IMR-90 (cell line): ENCODE measurements at regions not wholly inside any gene's neighbourhood (a gene's known extent, or its start where the extent isn't known, plus 50 kb on each side); places are given as distances from the start of the nearest gene placed in this dataset.

Source experiments
- ATAC-seq: fragments of 200-7000 bp; cut with Tn5 transposase; 2 replicates; pipeline ENCODE4 v1.9.1; 2020; ENCODE audit warnings: low read depth, mild to moderate bottlenecking, moderate library complexity
- BruUV-seq: library from RNA; stranded (reverse); fragments of 400-500 nt; replicated peaks from 2 replicates; lab custom pipeline; 2021; lab: Mats Ljungman, UMichigan
- CTCF ChIA-PET: fragments of 300-600 bp; formaldehyde crosslinking; extraction: SDS; loops from one replicate; lab custom pipeline; 2021; ENCODE audit warnings: antibody characterized with exemption; lab: Yijun Ruan, JAX
- POLR2A ChIA-PET: fragments of 300-600 bp; sonication (Branson Sonifier 250); formaldehyde crosslinking; loops from one replicate; lab custom pipeline; 2022; ENCODE audit warnings: antibody characterized with exemption; ENCODE audit not compliant: unreplicated experiment; lab: Charles Lee
- DNase-seq: peaks from one replicate; pipeline ENCODE4 v3.0.0; 2013
- H2AFZ ChIP-seq: replicated peaks from 2 replicates; pipeline ENCODE3; 2013; ENCODE audit warnings: low read length, mild to moderate bottlenecking; ENCODE audit not compliant: poor library complexity
- H2AK5ac ChIP-seq: 2 replicates; pipeline ENCODE4 v1.6.1; 2013; ENCODE audit warnings: low read depth, low read length, inconsistent platforms
- H2AK9ac ChIP-seq: replicated peaks from 2 replicates; pipeline ENCODE3; 2013; ENCODE audit warnings: mild to moderate bottlenecking, low read depth, low read length, moderate library complexity; ENCODE audit not compliant: poor library complexity
- H2BK120ac ChIP-seq: 2 replicates; pipeline ENCODE4 v1.6.1; 2013; ENCODE audit warnings: low read depth, low read length, inconsistent platforms
- H2BK15ac ChIP-seq: 3 replicates; pipeline ENCODE4 v1.6.1; 2013; ENCODE audit warnings: low read depth, low read length, inconsistent platforms
- H2BK20ac ChIP-seq: 2 replicates; pipeline ENCODE4 v1.6.1; 2013; ENCODE audit warnings: low read depth, mild to moderate bottlenecking, inconsistent platforms, low read length, moderate library complexity
- H2BK5ac ChIP-seq: 2 replicates; pipeline ENCODE4 v1.6.1; 2013; ENCODE audit warnings: mild to moderate bottlenecking, low read depth, low read length, inconsistent platforms; ENCODE audit not compliant: poor library complexity, severe bottlenecking
- H3K14ac ChIP-seq: replicated peaks from 2 replicates; pipeline ENCODE4 v1.6.1; 2013; ENCODE audit warnings: low read depth, low read length, inconsistent platforms
- H3K18ac ChIP-seq: 2 replicates; pipeline ENCODE4 v1.6.1; 2013; ENCODE audit warnings: low read depth, low read length, control low read depth
- H3K23ac ChIP-seq: 2 replicates; pipeline ENCODE4 v1.6.1; 2013; ENCODE audit warnings: low read depth, low read length, inconsistent platforms
- H3K27ac ChIP-seq: 2 replicates; pipeline ENCODE4 v1.5.1; 2013; ENCODE audit warnings: mild to moderate bottlenecking, control low read depth, low read length; ENCODE audit not compliant: insufficient read depth
- H3K27me3 ChIP-seq: 2 replicates; pipeline ENCODE4 v1.6.1; 2013; ENCODE audit warnings: low read length; ENCODE audit not compliant: control insufficient read depth, insufficient read depth
- H3K36me3 ChIP-seq: 2 replicates; pipeline ENCODE4 v1.6.1; 2013; ENCODE audit warnings: low read length, mixed read lengths; ENCODE audit not compliant: control insufficient read depth, insufficient read depth
- H3K4ac ChIP-seq: 2 replicates; pipeline ENCODE4 v1.6.1; 2013; ENCODE audit warnings: low read depth, low read length, inconsistent platforms
- H3K4me1 ChIP-seq: 2 replicates; pipeline ENCODE4 v1.6.1; 2013; ENCODE audit warnings: low read length, mixed read lengths; ENCODE audit not compliant: control insufficient read depth, insufficient read depth
- H3K4me2 ChIP-seq: 2 replicates; pipeline ENCODE4 v1.6.1; 2013; ENCODE audit warnings: low read depth, mild to moderate bottlenecking, control low read depth, low read length, moderate library complexity
- H3K4me3 ChIP-seq: 2 replicates; pipeline ENCODE4 v1.5.1; 2013; ENCODE audit warnings: low read depth, mild to moderate bottlenecking, control low read depth, low read length, moderate library complexity; ENCODE audit not compliant: insufficient read depth
- H3K56ac ChIP-seq: 2 replicates; pipeline ENCODE4 v1.6.1; 2013; ENCODE audit warnings: low read length, inconsistent platforms; ENCODE audit not compliant: insufficient read depth; ENCODE audit errors: extremely low read depth
- H3K79me1 ChIP-seq, 2 experiments: 2 replicates each; pipeline ENCODE4 v1.6.1; 2013; ENCODE audit warnings: low read length in 2 of 2, inconsistent platforms in 1 of 2, low read depth in 1 of 2
- H3K9ac ChIP-seq: 2 replicates; pipeline ENCODE4 v1.6.1; 2013; ENCODE audit warnings: low read depth, low read length, control low read depth
- H3K9me1 ChIP-seq: 2 replicates; pipeline ENCODE4 v1.6.1; 2013; ENCODE audit warnings: low read length, inconsistent platforms; ENCODE audit not compliant: insufficient read depth
- H3K9me3 ChIP-seq: 2 replicates; pipeline ENCODE4 v1.6.1; 2013; ENCODE audit warnings: low read length; ENCODE audit not compliant: control insufficient read depth, insufficient read depth
- H4K20me1 ChIP-seq: 2 replicates; pipeline ENCODE4 v1.6.1; 2013; ENCODE audit warnings: low read length, inconsistent platforms; ENCODE audit not compliant: insufficient read depth
- H4K5ac ChIP-seq: 2 replicates; pipeline ENCODE4 v1.6.1; 2013; ENCODE audit warnings: mild to moderate bottlenecking, low read depth, low read length, control low read depth
- H4K8ac ChIP-seq, 2 experiments: 2 replicates each; pipeline ENCODE4 v1.6.1; 2013; ENCODE audit warnings: low read depth in 2 of 2, low read length in 2 of 2, control low read depth in 1 of 2, inconsistent platforms in 1 of 2
- H4K91ac ChIP-seq: 2 replicates; pipeline ENCODE4 v1.6.1; 2013; ENCODE audit warnings: low read depth, low read length, inconsistent platforms; ENCODE audit not compliant: insufficient read depth
- BHLHE40 ChIP-seq: fragments of 150-350 bp; IDR thresholded peaks from 2 replicates; pipeline ENCODE4 v1.6.1; 2016; ENCODE audit warnings: mild to moderate bottlenecking, low read depth, low read length
- CEBPB ChIP-seq: IDR thresholded peaks from 2 replicates; pipeline ENCODE4 v1.6.1; 2012; ENCODE audit warnings: low read depth, low read length, improper control_type of control experiment
- CHD1 ChIP-seq: IDR thresholded peaks from 2 replicates; pipeline ENCODE4 v1.6.1; 2012; ENCODE audit warnings: low read depth, low read length, improper control_type of control experiment
- ELK1 ChIP-seq: fragments of 150-350 bp; IDR thresholded peaks from 2 replicates; pipeline ENCODE4 v1.6.1; 2016; ENCODE audit warnings: low read depth, mild to moderate bottlenecking, low read length, moderate library complexity, borderline replicate concordance
- FOS ChIP-seq: fragments of 150-350 bp; IDR thresholded peaks from 2 replicates; pipeline ENCODE4 v1.6.1; 2016; ENCODE audit warnings: low read depth, low read length
- MAFK ChIP-seq: IDR thresholded peaks from 2 replicates; pipeline ENCODE4 v1.6.1; 2012; ENCODE audit warnings: low read depth, low read length, improper control_type of control experiment
- MAZ ChIP-seq: IDR thresholded peaks from 2 replicates; pipeline ENCODE4 v1.6.1; 2012; ENCODE audit warnings: low read depth, mild to moderate bottlenecking, low read length, improper control_type of control experiment, moderate library complexity, borderline replicate concordance
- MXI1 ChIP-seq: IDR thresholded peaks from 2 replicates; pipeline ENCODE4 v1.6.1; 2012; ENCODE audit warnings: low read depth, mild to moderate bottlenecking, low read length, moderate library complexity, borderline replicate concordance
- NFE2L2 ChIP-seq: fragments of 150-350 bp; IDR thresholded peaks from 2 replicates; pipeline ENCODE4 v1.6.1; 2016; ENCODE audit warnings: low read depth, mild to moderate bottlenecking, low read length
- POLR2A ChIP-seq: IDR thresholded peaks from 2 replicates; pipeline ENCODE4 v1.6.1; 2012; ENCODE audit warnings: mild to moderate bottlenecking, low read depth, low read length
- RCOR1 ChIP-seq: IDR thresholded peaks from 2 replicates; pipeline ENCODE4 v1.6.1; 2012; ENCODE audit warnings: mild to moderate bottlenecking, low read length, improper control_type of control experiment; ENCODE audit not compliant: insufficient replicate concordance
- SMC3 ChIP-seq: fragments of 150-350 bp; IDR thresholded peaks from 2 replicates; pipeline ENCODE4 v1.6.1; 2016; ENCODE audit warnings: low read depth, mild to moderate bottlenecking, antibody characterized with exemption, low read length, moderate library complexity
- WGBS, 2 experiments: methylation state at CpG; one replicate each; pipeline versions ENCODE4 v1.1.5 to v1.1.7; 2013; ENCODE audit warnings: missing lambda C conversion rate in 2 of 2; ENCODE audit not compliant: insufficient read length in 1 of 2; ENCODE audit errors: extremely low coverage in 2 of 2; 5-methylcytosine and 5-hydroxymethylcytosine counted together
- dilution Hi-C: fragments of 300-500 bp; cut with HindIII; formaldehyde crosslinking; loops from one replicate; pipeline ENCODE4 v1.14.3; 2018; ENCODE audit warnings: low sequenced_read_pairs; ENCODE audit not compliant: unreplicated experiment
- in situ Hi-C: fragments of 300-500 bp; cut with MboI; formaldehyde crosslinking; loops from 3 replicates; pipeline ENCODE4 v1.14.3; 2019; ENCODE audit warnings: low sequenced_read_pairs, inconsistent platforms, mixed read lengths
- intact Hi-C: fragments of 100-400 bp; cut with micrococcal nuclease; formaldehyde crosslinking; loops from 2 replicates; pipeline ENCODE4 v1.10.0; 2022
- TF ChIP-seq, protein P1 (sequence below): conservative IDR thresholded peaks from 2 replicates; pipeline ENCODE4 v1.5.1; 2012; ENCODE audit warnings: mild to moderate bottlenecking, low read depth, low read length, improper control_type of control experiment
- TF ChIP-seq, protein P2 (sequence below): fragments of 150-350 bp; IDR thresholded peaks from 2 replicates; pipeline ENCODE4 v1.6.1; 2017; ENCODE audit warnings: mild to moderate bottlenecking, antibody characterized with exemption, low read length, low read depth

DNA sequence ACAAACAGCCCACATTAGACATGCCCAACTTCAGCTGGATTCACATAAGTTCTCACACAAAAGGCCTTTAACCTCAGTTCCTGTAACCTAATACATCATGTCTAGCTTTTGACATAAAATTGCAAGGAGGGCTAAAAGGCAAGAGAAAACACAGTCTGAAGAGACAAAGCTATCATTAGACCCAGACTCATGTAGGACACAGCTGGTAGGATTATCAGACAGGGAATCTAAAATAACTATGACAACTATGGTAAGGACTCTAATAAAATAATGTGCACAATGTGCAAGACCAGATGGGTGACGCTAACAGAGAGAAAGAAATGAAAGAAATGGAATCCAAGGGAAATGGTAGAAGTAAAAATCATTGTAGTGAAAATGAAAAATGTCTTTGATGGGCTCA, 643.2 kb upstream of the RAB6C start:
- H3K4ac ChIP-seq: no peak overlapping the region
- H4K20me1 ChIP-seq: no peaks in the 10 kb centered on the region
- no peak overlapping the region for H2BK20ac ChIP-seq
- no peak overlapping the region for H2AK9ac ChIP-seq
- no peak overlapping the region for H3K56ac ChIP-seq
- no peak overlapping the region for H3K4me2 ChIP-seq
- H3K23ac ChIP-seq: no peak overlapping the region
- H3K36me3 ChIP-seq: no peaks in the 10 kb centered on the region
- BruUV-seq: no TSS peak
- TF ChIP-seq MXI1 (no peak), NFE2L2 (no peak), MAZ (no peak), CHD1 (no peak), POLR2A (no peak), MAFK (no peak), CEBPB (no peak), RCOR1 (no peak), BHLHE40 (no peak), ELK1 (no peak), FOS (no peak), SMC3 (no peak)
- TF ChIP-seq, protein P1, sequence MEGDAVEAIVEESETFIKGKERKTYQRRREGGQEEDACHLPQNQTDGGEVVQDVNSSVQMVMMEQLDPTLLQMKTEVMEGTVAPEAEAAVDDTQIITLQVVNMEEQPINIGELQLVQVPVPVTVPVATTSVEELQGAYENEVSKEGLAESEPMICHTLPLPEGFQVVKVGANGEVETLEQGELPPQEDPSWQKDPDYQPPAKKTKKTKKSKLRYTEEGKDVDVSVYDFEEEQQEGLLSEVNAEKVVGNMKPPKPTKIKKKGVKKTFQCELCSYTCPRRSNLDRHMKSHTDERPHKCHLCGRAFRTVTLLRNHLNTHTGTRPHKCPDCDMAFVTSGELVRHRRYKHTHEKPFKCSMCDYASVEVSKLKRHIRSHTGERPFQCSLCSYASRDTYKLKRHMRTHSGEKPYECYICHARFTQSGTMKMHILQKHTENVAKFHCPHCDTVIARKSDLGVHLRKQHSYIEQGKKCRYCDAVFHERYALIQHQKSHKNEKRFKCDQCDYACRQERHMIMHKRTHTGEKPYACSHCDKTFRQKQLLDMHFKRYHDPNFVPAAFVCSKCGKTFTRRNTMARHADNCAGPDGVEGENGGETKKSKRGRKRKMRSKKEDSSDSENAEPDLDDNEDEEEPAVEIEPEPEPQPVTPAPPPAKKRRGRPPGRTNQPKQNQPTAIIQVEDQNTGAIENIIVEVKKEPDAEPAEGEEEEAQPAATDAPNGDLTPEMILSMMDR: no peak
- TF ChIP-seq, protein P2, sequence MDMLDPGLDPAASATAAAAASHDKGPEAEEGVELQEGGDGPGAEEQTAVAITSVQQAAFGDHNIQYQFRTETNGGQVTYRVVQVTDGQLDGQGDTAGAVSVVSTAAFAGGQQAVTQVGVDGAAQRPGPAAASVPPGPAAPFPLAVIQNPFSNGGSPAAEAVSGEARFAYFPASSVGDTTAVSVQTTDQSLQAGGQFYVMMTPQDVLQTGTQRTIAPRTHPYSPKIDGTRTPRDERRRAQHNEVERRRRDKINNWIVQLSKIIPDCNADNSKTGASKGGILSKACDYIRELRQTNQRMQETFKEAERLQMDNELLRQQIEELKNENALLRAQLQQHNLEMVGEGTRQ: no peak
- H3K18ac ChIP-seq: no peak overlapping the region
- CTCF ChIA-PET: no interaction called here
- no peak overlapping the region for H2BK5ac ChIP-seq
- in situ Hi-C loops (no loop called here), intact Hi-C loops (no loop called here), dilution Hi-C loops (no loop called here)
- H3K4me1 ChIP-seq: no peaks in the 10 kb centered on the region
- ATAC-seq (no peak), DNase-seq (no peak)
- 71% methylated on average over 1 of the region's 1 CpG; no CpG with 5 or more reads in 1 of the 2 experiments for WGBS, 2 experiments
- no peak overlapping the region for H3K27ac ChIP-seq
- no peak overlapping the region for H2AFZ ChIP-seq
- no peaks in the 10 kb centered on the region for H3K79me1 ChIP-seq
- peaks cover 21% of the 10 kb centered on the region for H3K9me3 ChIP-seq
- no peaks in the 10 kb centered on the region for H3K27me3 ChIP-seq
- H3K4me3 ChIP-seq: no peak overlapping the region
- no peak overlapping the region for H3K14ac ChIP-seq
- H3K9ac ChIP-seq: no peak overlapping the region
- no peak overlapping the region for H4K5ac ChIP-seq
- POLR2A ChIA-PET: no interaction called here
- no peaks in the 10 kb centered on the region for H3K9me1 ChIP-seq
- no peak overlapping the region for H4K91ac ChIP-seq
- H2BK120ac ChIP-seq: no peak overlapping the region
- H2AK5ac ChIP-seq: no peak overlapping the region
- no peak overlapping the region for H2BK15ac ChIP-seq
- no peak overlapping the region for H4K8ac ChIP-seq
